HG03066 (cell line): ENCODE measurements at regions not wholly inside any gene's neighbourhood (a gene's known extent, or its start where the extent isn't known, plus 50 kb on each side); places are given as distances from the start of the nearest gene placed in this dataset.

Experiments used
- ATAC-seq: cut with Tn5 transposase; IDR thresholded peaks from one replicate; pipeline ENCODE4 v1.9.1; 2021; ENCODE audit warnings: low read depth; ENCODE audit not compliant: unreplicated experiment

- ATAC-seq = no peak
Observed at GRCh38 chr22:49046546-49047361, 780.9 kb downstream of the BRD1 start.

GRCh38 chr22:49046000-49046545 is 781.6 kb downstream of the BRD1 start:
- ATAC-seq = no peak

- ATAC-seq = no peak
Observed at GRCh38 chr22:49045276-49045675, 782.4 kb downstream of the BRD1 start.

- no peak for ATAC-seq
Observed at GRCh38 chr22:49044776-49045175, 782.9 kb downstream of the BRD1 start.

GRCh38 chr22:49044091-49044490 is 783.6 kb downstream of the BRD1 start:
- no peak for ATAC-seq

- no peak for ATAC-seq
Observed at GRCh38 chr22:49042877-49043859, 784.5 kb downstream of the BRD1 start.

GRCh38 chr22:49042066-49042465 is 785.6 kb downstream of the BRD1 start:
- no peak for ATAC-seq

GRCh38 chr22:49040754-49041467 is 786.8 kb downstream of the BRD1 start:
- ATAC-seq = no peak

GRCh38 chr22:49040111-49040510 is 787.6 kb downstream of the BRD1 start:
- ATAC-seq = no peak

- no peak for ATAC-seq
Observed at GRCh38 chr22:49039625-49040024, 788.0 kb downstream of the BRD1 start.

- ATAC-seq = no peak
Observed at GRCh38 chr22:49037701-49038245, 789.9 kb downstream of the BRD1 start.

- no peak for ATAC-seq
Observed at GRCh38 chr22:49036513-49036912, 791.2 kb downstream of the BRD1 start.

GRCh38 chr22:49035818-49036457 is 791.7 kb downstream of the BRD1 start:
- no peak for ATAC-seq

GRCh38 chr22:49034836-49035817 is 792.5 kb downstream of the BRD1 start:
- ATAC-seq = no peak

GRCh38 chr22:49033616-49034015 is 794.1 kb downstream of the BRD1 start:
- no peak for ATAC-seq

- ATAC-seq = no peak
Observed at GRCh38 chr22:49032821-49033220, 794.9 kb downstream of the BRD1 start.

GRCh38 chr22:49031746-49032330 is 795.8 kb downstream of the BRD1 start:
- ATAC-seq = no peak

GRCh38 chr22:49028111-49028510 is 799.6 kb downstream of the BRD1 start:
- ATAC-seq = no peak
